ENCODE measurements at regions not wholly inside any gene's neighbourhood (a gene's known extent, or its start where the extent isn't known, plus 50 kb on each side); places are given as distances from the start of the nearest gene placed in this dataset.

DNA sequence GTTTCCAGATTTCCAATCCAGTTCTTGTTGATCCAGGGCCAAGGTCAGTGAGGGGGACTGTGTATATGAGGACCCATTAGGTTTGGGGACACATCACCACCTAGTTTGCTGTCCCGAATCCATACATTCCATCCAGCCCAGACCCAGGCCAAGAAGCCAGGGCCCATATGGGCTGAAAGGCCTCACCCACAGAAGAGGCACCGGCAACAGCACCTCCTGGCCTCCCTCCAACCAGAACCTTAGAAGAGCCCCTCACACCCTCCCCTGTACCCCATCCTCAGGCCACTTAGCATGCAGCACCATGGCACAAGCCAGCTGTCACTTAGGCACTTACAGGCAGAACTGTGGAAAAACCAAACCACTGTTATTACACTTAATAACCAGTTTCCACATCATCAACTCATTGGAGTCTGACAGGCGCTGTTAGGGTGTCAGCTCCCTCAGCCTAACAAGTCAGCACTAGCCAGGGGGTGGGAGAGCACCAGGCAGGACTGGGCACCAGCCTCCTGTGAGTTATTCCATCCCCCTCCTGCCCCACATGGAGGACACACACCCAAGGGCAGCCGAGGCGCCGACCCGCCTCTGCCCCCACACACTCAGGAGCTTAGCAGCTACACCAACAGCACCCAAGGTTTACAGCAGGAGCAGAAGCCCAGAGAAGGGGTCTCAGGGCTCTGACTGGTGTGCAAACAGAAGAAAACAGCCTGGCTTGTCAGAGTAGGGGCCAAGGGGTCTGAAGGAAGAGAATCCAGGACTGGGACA is 132.0 kb downstream of the BUD13 start:
- no peaks in the 10 kb centered on the region for H3K4me1 ChIP-seq
- no peak for ATAC-seq
- no peak overlapping the region for H3K27ac ChIP-seq
- TF ChIP-seq EP300 (IDR thresholded peaks at IDR 0.05) (no peak), POLR2AphosphoS5 (IDR thresholded peaks at IDR 0.05) (no peak), POLR2A (IDR thresholded peaks at IDR 0.05) (no peak)
- TF ChIP-seq, protein P1, sequence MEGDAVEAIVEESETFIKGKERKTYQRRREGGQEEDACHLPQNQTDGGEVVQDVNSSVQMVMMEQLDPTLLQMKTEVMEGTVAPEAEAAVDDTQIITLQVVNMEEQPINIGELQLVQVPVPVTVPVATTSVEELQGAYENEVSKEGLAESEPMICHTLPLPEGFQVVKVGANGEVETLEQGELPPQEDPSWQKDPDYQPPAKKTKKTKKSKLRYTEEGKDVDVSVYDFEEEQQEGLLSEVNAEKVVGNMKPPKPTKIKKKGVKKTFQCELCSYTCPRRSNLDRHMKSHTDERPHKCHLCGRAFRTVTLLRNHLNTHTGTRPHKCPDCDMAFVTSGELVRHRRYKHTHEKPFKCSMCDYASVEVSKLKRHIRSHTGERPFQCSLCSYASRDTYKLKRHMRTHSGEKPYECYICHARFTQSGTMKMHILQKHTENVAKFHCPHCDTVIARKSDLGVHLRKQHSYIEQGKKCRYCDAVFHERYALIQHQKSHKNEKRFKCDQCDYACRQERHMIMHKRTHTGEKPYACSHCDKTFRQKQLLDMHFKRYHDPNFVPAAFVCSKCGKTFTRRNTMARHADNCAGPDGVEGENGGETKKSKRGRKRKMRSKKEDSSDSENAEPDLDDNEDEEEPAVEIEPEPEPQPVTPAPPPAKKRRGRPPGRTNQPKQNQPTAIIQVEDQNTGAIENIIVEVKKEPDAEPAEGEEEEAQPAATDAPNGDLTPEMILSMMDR (IDR thresholded peaks at IDR 0.05) = no peak
- no peaks in the 10 kb centered on the region for H3K36me3 ChIP-seq
- H3K4me3 ChIP-seq = no peak overlapping the region
- 86% methylated on average over 1 of the region's 7 CpGs; no CpG with 5 or more reads in 1 of the 2 donors for WGBS, 2 donors (ENCODE audit: low coverage in 1 of 2)
- H3K27me3 ChIP-seq = peaks cover 29% of the 10 kb centered on the region
- H3K9me3 ChIP-seq = peaks cover 0 to 6% (median 0%) of the 10 kb centered on the region in 3 donors

DNA sequence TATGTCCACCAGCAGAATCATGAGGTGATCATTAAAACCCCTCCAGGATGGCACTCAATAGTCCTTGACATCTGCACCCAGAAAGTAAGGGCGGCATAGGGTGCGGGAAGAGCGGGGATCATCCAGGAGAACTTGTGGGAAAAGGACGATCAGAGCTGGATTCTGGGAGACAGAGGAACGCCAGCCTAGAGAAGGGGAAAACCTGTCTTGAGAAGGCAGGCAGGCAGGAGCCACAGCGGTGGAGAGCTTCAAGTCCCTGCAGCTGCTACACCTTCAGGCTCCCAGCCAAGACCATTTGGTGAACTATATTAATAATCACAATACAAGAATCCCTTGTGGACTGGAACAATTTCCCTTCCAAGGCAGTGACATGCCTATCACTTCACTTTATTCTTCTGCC is 134.3 kb downstream of the BUD13 start:
- Histone ChIP-seq H3K9me3 (peaks cover 0 to 18% (median 0%) of the 10 kb centered on the region in 3 donors), H3K27ac (no peak overlapping the region), H3K4me3 (no peak overlapping the region), H3K4me1 (no peaks in the 10 kb centered on the region), H3K36me3 (no peaks in the 10 kb centered on the region), H3K27me3 (peaks cover 31% of the 10 kb centered on the region)
- TF ChIP-seq POLR2A (IDR thresholded peaks at IDR 0.05) (no peak), EP300 (IDR thresholded peaks at IDR 0.05) (no peak), POLR2AphosphoS5 (IDR thresholded peaks at IDR 0.05) (no peak)
- TF ChIP-seq, protein P1 (IDR thresholded peaks at IDR 0.05) = no peak
- no peak for ATAC-seq
- WGBS, 2 donors (ENCODE audit: low coverage in 1 of 2) = 68 to 83% methylated on average over 3 to 6 of the region's 6 CpGs

DNA sequence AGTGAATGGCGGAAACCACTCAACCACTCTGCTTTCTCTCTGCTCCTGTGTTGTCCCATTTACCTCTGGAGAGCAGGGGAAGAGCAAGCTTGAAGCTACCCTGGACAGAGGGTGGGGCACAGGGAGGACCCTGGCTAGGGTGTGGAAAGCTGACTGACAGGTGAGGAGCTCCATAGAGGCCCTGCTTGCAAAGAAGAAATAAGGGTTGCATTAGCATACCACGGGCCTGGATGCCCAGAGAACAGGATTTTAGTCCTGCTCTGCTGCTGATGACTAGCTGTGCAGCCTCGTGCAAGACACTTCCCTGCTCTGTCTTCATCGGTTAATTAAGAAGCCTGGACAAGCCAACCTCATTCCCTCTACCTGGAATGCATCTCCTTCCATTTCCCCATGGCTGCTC is 135.0 kb downstream of the BUD13 start:
- ATAC-seq = no peak
- Histone ChIP-seq H3K9me3 (peaks cover 0 to 18% (median 0%) of the 10 kb centered on the region in 3 donors), H3K27me3 (peaks cover 29% of the 10 kb centered on the region), H3K27ac (no peak overlapping the region), H3K4me3 (no peak overlapping the region), H3K4me1 (no peaks in the 10 kb centered on the region), H3K36me3 (no peaks in the 10 kb centered on the region)
- TF ChIP-seq POLR2A (IDR thresholded peaks at IDR 0.05) (no peak), EP300 (IDR thresholded peaks at IDR 0.05) (no peak), POLR2AphosphoS5 (IDR thresholded peaks at IDR 0.05) (no peak)
- TF ChIP-seq, protein P1 (IDR thresholded peaks at IDR 0.05) = no peak
- 68 to 100% methylated on average over 2 to 3 of the region's 4 CpGs for WGBS, 2 donors (ENCODE audit: low coverage in 1 of 2)

DNA sequence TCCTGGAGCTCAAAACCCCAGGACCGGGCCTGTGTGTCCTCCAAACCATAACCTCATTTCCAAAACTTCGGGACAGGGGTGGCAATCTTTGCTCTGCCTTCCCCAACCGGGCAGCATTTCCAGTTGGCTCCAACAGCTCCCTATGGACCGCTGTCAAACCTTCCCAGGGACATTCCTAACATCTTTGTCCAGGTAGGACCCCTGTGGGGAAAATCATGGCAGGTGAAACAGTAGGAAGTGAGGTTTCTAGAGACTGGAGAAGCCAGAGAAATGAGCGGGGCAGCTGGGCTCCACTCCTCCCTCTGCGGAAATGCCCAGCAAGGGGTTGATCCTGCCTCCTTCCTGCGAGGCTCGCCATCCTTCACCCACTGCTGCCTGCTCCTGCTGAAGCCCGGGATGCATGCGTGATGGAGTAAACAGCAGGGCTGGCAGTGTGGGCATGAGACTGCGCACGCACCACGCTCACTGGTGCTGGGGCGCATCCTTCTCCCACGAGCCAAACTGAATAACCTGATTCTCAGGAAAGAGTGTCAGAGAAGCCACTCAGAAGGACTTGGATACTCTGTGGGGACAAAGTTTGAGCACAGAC is 136.4 kb downstream of the BUD13 start:
- 73 to 77% methylated on average over 3 to 8 of the region's 15 CpGs for WGBS, 2 donors (ENCODE audit: low coverage in 1 of 2)
- no peak for ATAC-seq

More for the DNA sequence above, 136.4 kb downstream of the BUD13 start:
- Histone ChIP-seq H3K27ac (no peak overlapping the region), H3K27me3 (peaks cover 19% of the 10 kb centered on the region), H3K36me3 (no peaks in the 10 kb centered on the region), H3K9me3 (peaks cover 0 to 18% (median 0%) of the 10 kb centered on the region in 3 donors), H3K4me1 (no peaks in the 10 kb centered on the region), H3K4me3 (no peak overlapping the region)
- TF ChIP-seq EP300 (IDR thresholded peaks at IDR 0.05) (no peak), POLR2A (IDR thresholded peaks at IDR 0.05) (no peak), POLR2AphosphoS5 (IDR thresholded peaks at IDR 0.05) (no peak)
- TF ChIP-seq, protein P1 (IDR thresholded peaks at IDR 0.05) = no peak

All from gastroesophageal sphincter (tissue), 4 donors.